IgD-negative memory B cell (primary cell): ENCODE measurements at regions not wholly inside any gene's neighbourhood (a gene's known extent, or its start where the extent isn't known, plus 50 kb on each side); places are given as distances from the start of the nearest gene placed in this dataset.

Source experiments
- H3K27ac Mint-ChIP-seq, 3 donors: one replicate each; pipeline ENCODE4 v1.8.0; 2020 to 2022; ENCODE audit warnings: mild to moderate bottlenecking in 3 of 3, mixed read lengths in 3 of 3, moderate library complexity in 1 of 3
- H3K27me3 Mint-ChIP-seq: one replicate; pipeline ENCODE4 v1.8.0; 2021; ENCODE audit warnings: mixed read lengths
- H3K36me3 Mint-ChIP-seq: one replicate; pipeline ENCODE4 v1.8.0; 2020; ENCODE audit warnings: mild to moderate bottlenecking, mixed read lengths
- H3K4me1 Mint-ChIP-seq, 3 donors: one replicate each; pipeline ENCODE4 v1.8.0; 2020 to 2022; ENCODE audit warnings: mixed read lengths in 3 of 3, mild to moderate bottlenecking in 1 of 3
- H3K4me3 Mint-ChIP-seq, 4 donors: one replicate each; pipeline ENCODE4 v1.8.0; 2020 to 2022; ENCODE audit warnings: mild to moderate bottlenecking in 4 of 4, mixed read lengths in 4 of 4, moderate library complexity in 3 of 4
- H3K9me3 Mint-ChIP-seq, 3 donors: one replicate each; pipeline ENCODE4 v1.8.0; 2020 to 2021; ENCODE audit warnings: mixed read lengths in 3 of 3, mild to moderate bottlenecking in 1 of 3

DNA sequence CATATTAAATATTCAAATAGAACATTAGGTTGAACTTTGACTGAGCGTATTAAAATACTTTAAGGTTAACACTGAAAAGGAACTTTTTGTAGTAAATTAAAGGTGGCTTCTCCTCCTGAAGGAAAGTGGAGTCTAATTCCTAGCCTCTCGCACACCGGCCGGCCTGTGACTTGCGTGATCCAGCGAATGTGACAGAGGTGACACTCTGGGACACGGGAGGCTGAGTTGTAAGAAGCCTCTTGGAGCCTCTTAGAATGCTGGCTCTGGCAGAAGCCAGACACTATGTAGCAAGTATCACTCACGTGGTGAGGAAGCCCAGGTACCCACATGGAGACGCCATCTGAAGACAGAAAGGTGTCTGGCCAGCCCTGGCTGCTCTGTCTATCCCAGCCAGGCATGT lies 64.9 kb upstream of the NSMCE3 start:
- peaks cover 0 to 8% (median 5%) of the 10 kb centered on the region in 3 donors for H3K9me3 Mint-ChIP-seq
- no peak overlapping the region for H3K27ac Mint-ChIP-seq
- peaks cover 2% of the 10 kb centered on the region for H3K27me3 Mint-ChIP-seq
- H3K36me3 Mint-ChIP-seq, result no peaks in the 10 kb centered on the region
- H3K4me1 Mint-ChIP-seq, result peaks cover 12 to 22% (median 15%) of the 10 kb centered on the region in 3 donors
- no peak overlapping the region for H3K4me3 Mint-ChIP-seq

GRCh38 chr15:29333261-29333660 lies 63.6 kb upstream of the NSMCE3 start:
- Mint-ChIP-seq H3K4me3 (no peak overlapping the region), H3K27ac (no peak overlapping the region), H3K27me3 (peaks cover 2% of the 10 kb centered on the region), H3K4me1 (peaks cover 17 to 26% (median 21%) of the 10 kb centered on the region in 3 donors), H3K9me3 (peaks cover 0 to 14% (median 8%) of the 10 kb centered on the region in 3 donors), H3K36me3 (peaks cover 2% of the 10 kb centered on the region)

- Mint-ChIP-seq H3K4me1 (peaks cover 21 to 29% (median 23%) of the 10 kb centered on the region in 3 donors), H3K27me3 (no peaks in the 10 kb centered on the region), H3K4me3 (peak overlapping the region in 1 of 4 donors; percentile 67), H3K9me3 (peaks cover 3 to 19% (median 15%) of the 10 kb centered on the region in 3 donors), H3K27ac (no peak overlapping the region), H3K36me3 (peaks cover 3% of the 10 kb centered on the region)
These were observed 62.0 kb upstream of the NSMCE3 start for GRCh38 chr15:29331669-29332068.

DNA sequence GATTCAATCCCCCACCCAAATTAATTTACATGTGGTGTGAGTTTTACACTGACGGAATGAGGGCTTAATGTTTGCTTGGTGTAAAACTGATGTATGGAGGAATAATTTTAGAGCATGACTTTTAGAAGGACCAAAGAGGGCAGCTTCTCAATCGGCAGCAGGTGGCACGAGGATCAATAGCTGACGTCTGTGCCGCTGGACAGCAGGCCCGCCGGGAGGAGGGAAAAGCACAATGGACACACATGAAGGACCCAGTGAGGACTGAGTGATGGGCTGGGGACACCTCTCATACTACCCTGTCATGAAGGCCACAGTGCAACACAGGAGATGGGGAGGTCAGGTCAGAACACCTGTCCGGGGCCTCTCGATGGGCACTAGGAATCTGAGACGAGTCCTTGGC lies 61.4 kb upstream of the NSMCE3 start:
- no peak overlapping the region for H3K27ac Mint-ChIP-seq
- H3K9me3 Mint-ChIP-seq, result peaks cover 4 to 23% (median 21%) of the 10 kb centered on the region in 3 donors
- peaks cover 3% of the 10 kb centered on the region for H3K36me3 Mint-ChIP-seq
- peaks cover 21 to 29% (median 23%) of the 10 kb centered on the region in 3 donors for H3K4me1 Mint-ChIP-seq
- H3K4me3 Mint-ChIP-seq, result peak overlapping the region in 1 of 4 donors; percentile 67
- no peaks in the 10 kb centered on the region for H3K27me3 Mint-ChIP-seq

GRCh38 chr15:29324746-29325145 lies 55.1 kb upstream of the NSMCE3 start:
- Mint-ChIP-seq H3K4me1 (peaks cover 11 to 17% (median 12%) of the 10 kb centered on the region in 3 donors), H3K36me3 (peaks cover 3% of the 10 kb centered on the region), H3K9me3 (peaks cover 10 to 46% (median 25%) of the 10 kb centered on the region in 3 donors), H3K4me3 (peak overlapping the region in 1 of 4 donors; percentile 9), H3K27me3 (no peaks in the 10 kb centered on the region), H3K27ac (no peak overlapping the region)

GRCh38 chr15:29323557-29323956 lies 53.9 kb upstream of the NSMCE3 start:
- Mint-ChIP-seq H3K4me3 (peak overlapping the region in 1 of 4 donors; percentile 73), H3K9me3 (peaks cover 10 to 43% (median 19%) of the 10 kb centered on the region in 3 donors), H3K27me3 (no peaks in the 10 kb centered on the region), H3K27ac (no peak overlapping the region), H3K4me1 (peaks cover 2 to 10% (median 8%) of the 10 kb centered on the region in 3 donors), H3K36me3 (peaks cover 1% of the 10 kb centered on the region)

DNA sequence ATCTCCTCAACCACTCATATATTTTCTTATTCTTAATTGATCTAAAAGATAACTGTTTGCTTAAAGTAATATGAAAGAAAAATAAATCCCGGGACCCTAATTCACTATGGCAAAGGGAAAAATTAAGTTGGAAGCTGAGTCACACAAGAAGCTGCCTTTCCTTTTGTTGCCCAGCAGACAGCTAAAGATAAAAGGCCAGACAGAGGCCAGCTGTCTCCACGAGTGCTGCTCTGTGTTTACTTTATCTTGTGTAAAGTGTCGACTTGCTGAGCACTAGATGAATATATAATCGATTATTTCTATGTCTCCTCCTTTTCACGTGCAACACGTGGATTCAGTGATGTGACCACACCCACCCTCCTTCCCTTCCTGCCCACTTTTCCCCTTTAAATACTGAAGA lies 52.8 kb upstream of the NSMCE3 start:
- H3K4me1 Mint-ChIP-seq, result peaks cover 0 to 6% (median 4%) of the 10 kb centered on the region in 3 donors
- H3K4me3 Mint-ChIP-seq, result no peak overlapping the region
- peaks cover 8 to 39% (median 15%) of the 10 kb centered on the region in 3 donors for H3K9me3 Mint-ChIP-seq
- no peaks in the 10 kb centered on the region for H3K36me3 Mint-ChIP-seq
- no peak overlapping the region for H3K27ac Mint-ChIP-seq
- H3K27me3 Mint-ChIP-seq, result no peaks in the 10 kb centered on the region

- H3K27me3 Mint-ChIP-seq, result no peaks in the 10 kb centered on the region
- H3K4me3 Mint-ChIP-seq, result no peak overlapping the region
- H3K4me1 Mint-ChIP-seq, result peaks cover 0 to 6% (median 4%) of the 10 kb centered on the region in 3 donors
- no peak overlapping the region for H3K27ac Mint-ChIP-seq
- H3K36me3 Mint-ChIP-seq, result no peaks in the 10 kb centered on the region
- H3K9me3 Mint-ChIP-seq, result peaks cover 4 to 24% (median 10%) of the 10 kb centered on the region in 3 donors
These were observed 50.8 kb upstream of the NSMCE3 start for GRCh38 chr15:29320420-29320819.

DNA sequence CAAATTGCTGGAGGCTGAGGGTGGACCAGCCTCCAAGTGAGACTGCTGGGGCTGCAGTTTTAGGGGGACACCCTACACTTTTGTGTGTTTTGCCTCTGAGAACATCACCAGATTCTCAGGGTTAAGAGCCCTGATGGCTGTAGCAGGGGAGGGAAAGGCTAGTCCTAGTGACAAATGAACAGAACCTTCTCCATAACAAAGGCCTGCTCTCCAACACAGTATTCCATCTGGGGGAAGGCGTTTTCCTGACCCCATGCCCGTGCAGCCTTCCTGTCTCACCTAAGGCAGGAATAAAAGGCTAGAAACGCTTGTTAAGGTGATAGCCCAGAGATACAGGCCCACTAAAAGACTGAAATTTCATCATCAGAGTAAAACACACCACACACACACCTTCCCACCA lies 50.2 kb upstream of the NSMCE3 start:
- H3K9me3 Mint-ChIP-seq, result peaks cover 4 to 18% (median 6%) of the 10 kb centered on the region in 3 donors
- H3K27me3 Mint-ChIP-seq, result no peaks in the 10 kb centered on the region
- no peak overlapping the region for H3K4me3 Mint-ChIP-seq
- no peak overlapping the region for H3K27ac Mint-ChIP-seq
- H3K36me3 Mint-ChIP-seq, result no peaks in the 10 kb centered on the region
- H3K4me1 Mint-ChIP-seq, result peaks cover 0 to 6% (median 4%) of the 10 kb centered on the region in 3 donors
